DMS 273 (cell line): ENCODE measurements at regions not wholly inside any gene's neighbourhood (a gene's known extent, or its start where the extent isn't known, plus 50 kb on each side); places are given as distances from the start of the nearest gene placed in this dataset.

Experiments used
- DNase-seq: peaks from one replicate; lab custom pipeline; 2025; ENCODE audit not compliant: unreplicated experiment; lab: John Stamatoyannopoulos, UW

DNA sequence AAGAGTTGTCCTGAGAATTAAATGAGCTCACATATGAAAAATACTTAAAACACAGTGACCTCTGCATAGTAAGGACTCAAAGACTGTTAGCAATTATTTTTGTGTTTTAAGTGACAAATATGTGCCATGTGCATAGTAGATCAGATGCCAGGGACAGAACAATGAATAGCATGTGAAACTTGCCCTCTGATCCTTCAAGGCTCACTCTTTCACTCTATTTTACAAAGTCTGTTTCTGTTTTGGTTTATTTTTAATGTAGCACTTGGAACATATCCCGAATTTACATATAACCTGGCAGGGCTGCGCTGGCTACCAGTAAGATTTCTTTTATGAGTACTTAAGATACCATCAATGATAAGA, 135.5 kb upstream of the TNFAIP3 start:
- DNase-seq: no peak

DNA sequence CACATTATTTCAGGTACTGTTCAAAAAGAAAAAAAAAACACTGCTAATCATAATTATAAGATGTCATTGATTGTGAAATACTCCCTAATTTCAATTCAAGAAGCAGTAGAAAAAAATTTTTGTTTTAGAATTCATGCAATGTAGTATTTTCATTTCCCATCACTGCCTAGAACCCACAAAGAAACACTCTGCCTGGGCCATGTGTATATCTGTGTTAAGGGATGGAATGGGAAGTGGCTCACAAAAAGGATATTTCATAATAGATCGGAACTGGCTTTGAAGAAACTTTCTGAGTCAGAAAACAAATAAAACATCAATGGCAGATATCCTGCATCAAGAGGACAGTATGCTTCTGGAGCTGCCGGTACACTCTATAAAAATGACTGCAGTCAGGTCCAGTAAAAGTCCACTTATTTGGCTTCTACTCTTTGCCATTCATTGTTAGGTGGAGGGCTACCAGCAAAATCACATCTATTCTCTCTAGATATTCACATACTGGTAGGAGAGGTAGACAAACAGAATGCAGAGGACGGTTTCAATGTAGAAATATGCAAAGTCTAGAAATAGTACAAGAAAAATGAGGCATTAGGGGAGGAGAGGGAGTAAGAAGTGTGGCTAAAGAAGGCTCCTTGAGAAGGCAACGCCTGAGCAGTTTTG, 135.0 kb upstream of the TNFAIP3 start:
- DNase-seq: no peak

DNA sequence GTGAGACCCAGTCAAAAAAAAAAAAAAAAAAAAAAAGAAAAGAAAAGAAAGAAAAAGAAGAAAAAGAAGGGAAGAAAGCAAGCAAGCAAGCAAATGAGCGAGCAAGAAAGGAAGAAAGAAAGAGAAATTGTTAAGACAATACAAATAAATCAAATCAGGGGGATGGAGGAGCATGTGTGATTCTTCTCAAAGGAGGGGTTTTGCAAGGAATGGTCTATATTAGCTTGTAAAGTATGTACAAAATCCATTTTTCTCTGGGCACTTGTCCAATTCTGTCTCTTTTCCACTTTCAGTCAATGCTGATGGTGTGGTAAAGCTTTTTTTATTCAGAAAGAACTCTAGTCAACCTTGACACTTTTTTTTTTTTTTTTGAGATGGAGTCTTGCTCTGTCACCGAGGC, 133.7 kb upstream of the TNFAIP3 start:
- no peak for DNase-seq

DNA sequence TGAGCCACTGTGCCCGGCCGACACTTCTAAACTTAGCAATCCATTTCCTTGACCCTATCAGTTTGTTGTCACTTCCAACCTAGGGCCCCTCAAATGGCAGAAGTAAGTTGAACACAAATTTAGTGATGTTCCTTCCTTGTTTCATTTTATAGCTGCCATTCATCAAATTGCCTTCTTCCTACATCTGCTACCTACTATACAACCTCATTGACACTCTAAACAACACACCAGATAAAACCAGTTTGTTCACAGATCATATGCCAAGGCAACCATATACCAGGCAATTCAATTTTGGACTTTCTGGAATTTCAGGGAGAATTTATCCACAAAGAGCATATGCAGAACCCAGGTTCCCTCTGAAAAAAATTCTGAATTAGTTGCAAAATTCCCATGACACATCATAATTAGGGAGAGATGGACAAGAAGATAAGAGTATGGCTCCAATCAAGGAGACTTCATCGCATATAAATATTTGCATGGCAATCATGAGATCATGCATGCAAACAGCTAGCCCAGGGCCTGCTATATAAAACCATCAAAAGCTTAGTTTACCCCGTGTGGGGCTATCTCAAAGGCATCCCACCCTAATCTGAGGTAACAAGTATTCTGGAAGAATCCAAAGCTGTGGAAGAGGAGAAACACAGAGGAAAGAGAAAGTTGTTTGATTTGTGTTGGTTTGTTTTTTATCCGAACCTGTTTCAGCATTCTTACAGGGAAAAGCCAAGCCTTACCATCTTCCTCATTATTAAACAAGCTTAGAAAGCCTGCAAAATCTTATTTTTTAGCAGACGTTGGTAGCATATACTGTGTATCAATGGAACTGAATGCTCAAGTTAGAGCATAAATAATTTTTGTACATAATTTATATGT, 132.8 kb upstream of the TNFAIP3 start:
- no peak for DNase-seq

DNA sequence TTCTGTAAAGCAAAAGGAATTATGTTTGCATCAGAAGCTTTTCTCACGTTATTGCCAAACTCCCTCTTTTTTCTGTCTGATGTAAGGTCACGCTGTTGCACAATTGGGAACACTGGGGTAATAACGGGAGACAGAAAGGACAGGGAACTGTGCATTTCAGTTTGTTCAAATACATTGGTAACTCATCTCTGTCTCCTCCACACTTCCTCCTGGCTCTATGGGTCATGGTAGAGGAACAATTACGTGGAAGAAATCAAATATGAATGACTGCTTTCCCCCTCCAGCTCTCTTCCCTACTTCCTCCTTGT, 132.2 kb upstream of the TNFAIP3 start:
- no peak for DNase-seq

DNA sequence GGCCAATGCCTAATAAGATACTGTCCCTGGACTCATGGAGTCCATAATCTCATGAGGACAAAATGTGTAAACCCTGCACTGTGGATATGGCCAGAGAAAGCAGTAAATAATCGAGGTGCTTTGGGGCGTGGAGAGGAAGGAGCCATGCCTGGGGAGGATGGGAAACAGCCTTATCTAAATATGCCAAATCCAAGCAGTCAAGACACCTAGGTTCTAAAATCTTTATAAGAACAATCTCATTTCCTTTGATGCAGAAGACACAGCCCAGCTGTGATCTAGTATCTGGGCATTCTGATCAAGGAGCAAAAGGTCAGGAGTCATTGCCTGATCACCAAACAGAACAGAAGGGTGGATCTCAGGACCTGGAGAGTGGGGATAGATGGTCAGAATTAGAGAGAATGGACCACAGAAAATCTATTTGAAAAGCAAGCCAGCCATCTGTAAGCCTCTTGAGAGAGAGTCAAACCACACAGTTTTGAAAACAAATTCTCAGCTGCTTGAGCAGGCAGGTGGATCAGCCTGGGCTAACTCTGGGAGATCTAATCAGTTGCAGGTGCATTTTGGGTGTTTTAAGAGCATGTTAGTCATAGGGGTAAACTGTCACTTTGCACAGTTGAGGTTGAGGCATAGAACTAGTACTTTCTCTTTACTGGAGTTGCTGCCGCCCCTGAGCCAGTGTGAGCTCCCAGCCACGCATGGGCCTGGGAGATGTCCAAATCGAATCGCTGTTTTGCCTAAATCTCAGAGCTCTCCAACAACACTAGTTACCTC, 130.8 kb upstream of the TNFAIP3 start:
- DNase-seq: no peak

DNA sequence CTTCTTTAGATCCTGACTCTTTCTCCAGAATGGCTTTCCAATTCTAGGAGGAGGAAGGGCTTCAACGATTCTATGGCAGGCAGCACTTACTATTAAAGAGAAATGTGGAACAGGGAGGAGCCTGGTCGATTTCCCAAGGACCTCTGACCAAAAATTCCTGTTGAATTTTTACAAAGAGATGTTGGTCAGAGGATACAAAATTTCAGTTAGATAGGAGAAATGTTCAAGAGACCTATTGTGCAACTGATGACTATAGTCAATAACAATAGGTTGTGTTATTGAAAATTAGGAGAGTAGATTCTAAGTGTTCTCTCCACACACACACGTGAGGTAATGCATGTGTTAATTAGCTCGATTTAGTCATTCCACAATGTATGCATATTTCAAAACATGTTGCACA, 130.1 kb upstream of the TNFAIP3 start:
- DNase-seq: no peak

DNA sequence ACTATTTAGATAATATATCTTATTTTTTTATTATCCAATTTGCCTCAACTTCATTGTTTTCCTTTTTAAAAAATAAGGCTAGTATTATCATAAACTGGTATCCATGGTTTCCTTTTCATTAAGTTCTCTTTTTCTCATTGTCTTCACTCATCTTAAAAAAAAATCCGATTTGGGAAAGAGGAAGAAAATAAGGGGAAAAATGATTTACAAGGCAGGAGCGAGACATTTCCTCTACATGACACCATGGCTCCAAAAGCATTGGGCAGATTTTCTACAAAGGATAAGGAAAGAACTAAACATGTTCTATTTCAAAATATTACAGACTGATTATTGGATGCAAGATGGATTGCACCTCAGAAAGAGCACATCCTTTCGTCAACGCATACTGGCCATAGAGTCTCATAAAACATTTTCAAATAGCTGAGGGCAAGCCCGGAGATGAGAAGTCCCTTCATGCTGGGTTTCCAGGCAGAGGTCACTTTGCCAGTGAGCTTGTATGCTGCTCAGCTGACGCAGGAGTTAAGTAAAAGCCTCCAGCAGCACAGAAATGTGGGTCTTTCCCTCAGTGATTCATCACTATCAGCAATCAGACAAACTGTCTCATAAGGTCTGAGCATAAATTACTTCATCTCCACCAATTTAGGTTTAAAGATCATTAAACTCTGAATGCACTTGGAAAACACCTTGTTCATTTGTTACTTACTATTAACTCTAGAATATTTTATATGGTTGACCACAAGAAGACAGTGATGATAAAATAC, 129.0 kb upstream of the TNFAIP3 start:
- DNase-seq: no peak

DNA sequence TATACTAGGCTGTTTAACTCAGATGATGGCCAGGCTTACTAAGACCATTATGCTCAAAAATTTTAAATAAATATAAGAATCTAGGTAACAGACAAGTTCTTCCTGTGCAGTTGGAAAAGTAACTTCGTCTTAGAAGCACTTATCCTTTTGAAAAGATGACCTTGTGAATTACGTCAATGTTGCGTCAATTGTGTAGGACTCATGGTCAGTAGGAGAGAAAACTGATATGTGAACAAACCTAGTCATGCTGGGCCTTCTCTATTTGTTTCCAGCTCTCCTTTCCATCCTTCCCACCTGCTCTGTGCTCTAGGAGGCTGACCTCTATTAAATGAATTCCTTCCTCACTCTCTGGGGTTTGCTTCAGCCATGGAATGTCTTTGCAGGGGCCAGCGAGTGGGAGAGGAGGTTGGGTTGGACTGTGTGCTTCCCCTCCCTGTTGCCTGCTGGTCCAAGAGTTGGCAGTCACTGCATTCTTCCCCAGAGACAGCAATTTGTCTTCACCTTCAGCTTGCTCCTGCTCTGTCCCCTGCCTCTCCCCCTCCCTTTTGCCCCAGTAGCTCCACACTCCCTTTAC, 128.0 kb upstream of the TNFAIP3 start:
- DNase-seq: no peak

DNA sequence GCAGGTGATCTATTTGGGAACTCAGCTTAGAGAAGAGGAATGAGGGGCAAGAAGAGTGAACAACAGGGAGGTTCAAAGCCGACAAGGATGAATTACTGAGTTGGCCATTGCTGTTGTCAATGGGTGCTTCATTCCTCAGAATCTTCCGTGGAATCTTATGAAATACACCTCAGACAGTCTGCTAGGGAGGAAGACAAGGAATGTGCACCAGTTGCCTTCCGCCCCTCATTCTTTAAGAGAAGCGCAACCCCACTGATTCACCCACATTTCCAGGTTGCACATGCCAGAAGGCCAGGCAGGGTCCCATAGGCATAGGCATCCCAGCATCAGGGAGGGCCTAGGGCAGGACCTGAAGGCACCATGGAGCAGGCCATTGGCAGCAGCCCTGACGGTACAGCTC, 127.5 kb upstream of the TNFAIP3 start:
- no peak for DNase-seq

DNA sequence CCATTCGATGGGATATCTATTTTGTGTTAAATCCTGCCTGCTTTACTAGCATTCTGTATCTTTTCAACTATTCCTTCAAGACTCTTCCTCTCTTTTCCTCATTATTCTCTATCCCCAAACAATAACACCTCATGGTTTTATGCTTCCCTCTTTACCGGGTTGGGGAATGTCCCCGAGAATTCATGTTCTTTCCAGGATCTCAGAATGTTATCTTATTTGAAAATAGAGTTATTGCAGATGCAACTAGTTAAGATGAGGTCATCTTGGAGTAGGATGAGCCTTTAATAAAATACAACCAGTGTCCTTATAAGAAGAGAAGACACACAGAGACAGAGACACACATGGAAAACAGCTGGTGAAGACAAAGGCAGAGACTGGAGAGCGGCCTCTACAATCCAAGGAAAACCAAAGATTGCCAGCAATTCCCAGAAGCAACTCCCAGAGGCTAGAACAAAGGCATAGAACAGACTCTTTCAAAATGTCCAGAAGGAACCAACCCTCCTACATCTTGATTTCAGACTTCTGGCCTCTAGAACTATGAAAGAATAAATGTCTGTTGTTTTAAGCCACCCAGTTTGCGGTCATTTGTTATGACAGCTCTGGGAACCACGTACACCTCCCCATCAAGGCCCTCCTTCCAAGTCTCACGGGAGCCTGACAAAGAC, 126.8 kb upstream of the TNFAIP3 start:
- no peak for DNase-seq

DNA sequence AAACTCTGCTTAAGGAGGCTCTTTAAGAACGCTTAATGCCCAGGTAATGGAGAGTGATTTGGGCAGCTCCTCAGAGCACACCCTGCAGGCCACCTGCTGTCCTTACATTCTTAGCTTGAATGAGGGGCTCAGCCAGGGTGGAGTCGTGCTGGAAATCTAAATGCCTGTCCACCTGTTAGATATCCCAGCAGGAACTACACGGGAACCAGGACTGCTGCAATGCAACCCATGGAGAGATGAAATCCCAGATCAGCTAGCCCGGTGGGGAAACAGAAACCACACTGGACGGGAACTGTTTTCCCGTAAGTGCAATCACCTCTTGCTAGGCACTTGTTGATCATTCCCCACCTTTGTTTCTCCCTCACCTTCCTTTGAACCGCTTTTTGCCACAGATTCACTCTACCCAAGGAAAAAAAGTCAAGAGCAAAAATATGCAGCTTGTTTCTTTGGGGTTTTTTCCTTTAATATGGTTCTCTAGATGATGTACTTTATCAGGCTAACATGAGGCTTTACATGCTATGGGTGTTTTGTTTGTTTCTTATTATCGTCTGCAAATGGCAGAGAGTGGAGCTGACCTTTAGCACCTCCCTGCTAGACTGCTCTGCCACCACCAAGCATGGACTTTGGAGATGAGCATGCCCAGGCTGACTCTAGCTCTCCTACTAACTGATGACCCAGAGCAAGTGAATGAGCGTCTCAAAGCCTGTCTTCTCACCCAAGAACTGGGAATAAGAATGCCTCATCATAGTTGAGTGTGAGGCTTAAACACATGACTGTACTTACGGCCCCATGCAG, 125.9 kb upstream of the TNFAIP3 start:
- no peak for DNase-seq

DNA sequence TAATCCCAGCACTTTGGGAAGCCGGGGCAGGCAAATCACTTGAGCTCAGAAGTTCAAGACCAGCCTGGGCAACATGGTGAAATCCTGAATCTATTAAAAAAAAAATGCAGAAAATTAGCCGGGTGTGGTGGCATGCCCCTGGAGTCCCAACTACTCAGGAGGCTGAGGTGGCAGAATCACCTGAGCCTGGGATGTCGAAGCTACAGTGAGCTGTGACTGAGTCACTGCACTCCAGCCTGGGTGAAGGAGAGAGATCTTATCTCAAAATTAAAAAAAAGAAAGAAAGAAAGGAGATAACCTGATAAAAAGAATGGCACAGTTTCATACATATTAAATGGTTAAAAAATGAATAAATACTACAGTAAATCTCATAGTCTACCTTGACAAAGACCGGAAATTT, 123.6 kb upstream of the TNFAIP3 start:
- no peak for DNase-seq

DNA sequence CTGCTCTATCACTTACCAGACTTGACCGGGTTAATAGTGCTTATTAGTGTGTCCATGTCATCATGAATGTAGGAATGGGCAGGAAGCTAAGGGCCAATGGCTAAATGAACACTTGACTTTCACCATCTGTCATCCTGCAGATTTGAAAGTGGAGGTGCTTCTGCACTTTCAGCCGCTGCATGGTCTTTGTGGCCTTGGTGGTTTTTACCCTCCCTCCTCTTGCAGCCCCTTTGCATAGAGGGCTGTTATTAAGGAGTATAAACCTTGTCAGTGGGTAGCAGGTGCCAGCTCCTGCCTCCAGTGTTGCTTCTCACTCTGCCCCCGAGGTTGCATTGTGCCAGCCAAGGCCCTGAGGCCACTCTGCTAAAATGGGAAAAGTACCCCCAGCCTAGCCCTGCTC, 122.2 kb upstream of the TNFAIP3 start:
- DNase-seq: no peak

DNA sequence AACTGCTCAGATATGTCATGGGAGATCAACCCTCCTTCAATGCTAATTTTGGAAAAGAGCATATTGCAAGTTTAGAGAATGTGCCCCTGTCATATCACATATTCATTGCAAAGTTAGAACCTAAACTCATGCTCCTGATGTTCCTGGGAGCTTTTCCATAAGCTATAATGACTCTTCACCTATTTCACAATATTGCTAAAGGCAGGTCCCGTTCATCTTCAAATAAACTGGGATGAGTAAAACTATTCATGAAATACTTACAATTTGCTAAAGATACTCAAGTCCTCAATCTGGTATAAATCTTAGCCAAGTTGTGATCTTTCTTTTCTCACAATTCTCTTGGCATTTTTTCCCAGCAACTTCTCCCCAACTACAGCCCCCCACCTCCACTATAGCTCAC, 121.7 kb upstream of the TNFAIP3 start:
- no peak for DNase-seq

DNA sequence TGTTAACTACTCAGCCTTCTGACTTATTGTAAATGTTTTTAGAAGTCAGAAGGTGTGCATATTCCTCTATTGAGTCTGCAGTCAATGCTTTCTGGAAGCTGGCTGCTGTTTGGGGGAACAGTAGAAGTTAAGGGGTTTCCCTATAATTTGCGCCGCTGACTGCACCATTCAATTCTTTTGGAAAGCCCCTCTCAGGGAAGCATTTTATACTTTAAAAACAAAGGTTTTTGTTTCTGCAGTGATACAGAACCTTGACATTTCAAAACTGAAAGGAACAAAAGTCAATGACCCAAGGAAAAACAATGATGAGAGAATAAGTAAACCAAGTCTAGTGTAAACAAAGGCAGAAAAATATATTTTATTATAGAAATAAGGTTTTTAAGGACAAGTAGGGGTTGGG, 120.8 kb upstream of the TNFAIP3 start:
- no peak for DNase-seq

DNA sequence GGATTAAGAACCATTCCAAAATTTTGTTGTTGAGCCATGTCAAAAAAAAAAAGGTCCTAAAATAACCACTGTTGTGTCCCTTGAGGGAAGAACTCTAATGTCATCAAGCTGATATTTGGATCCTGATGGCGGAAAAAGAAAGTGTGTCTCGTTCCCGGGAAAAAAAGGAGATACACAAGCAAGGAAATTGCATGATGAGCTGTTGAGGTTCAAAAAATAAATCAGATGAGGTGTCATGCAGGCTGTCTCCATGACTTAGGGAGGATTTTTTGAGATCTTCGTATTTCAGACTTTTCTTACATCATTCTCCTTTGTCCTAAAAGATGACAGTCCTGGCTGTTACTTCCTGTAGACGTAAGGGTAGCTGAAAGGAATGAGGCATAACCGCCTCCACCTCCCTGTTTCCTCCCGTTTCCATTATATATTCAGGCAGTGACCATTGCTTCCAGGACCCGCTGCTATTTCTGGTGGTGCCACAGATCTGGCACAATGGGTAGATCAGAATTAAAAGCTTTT, 117.3 kb upstream of the TNFAIP3 start:
- DNase-seq: no peak

DNA sequence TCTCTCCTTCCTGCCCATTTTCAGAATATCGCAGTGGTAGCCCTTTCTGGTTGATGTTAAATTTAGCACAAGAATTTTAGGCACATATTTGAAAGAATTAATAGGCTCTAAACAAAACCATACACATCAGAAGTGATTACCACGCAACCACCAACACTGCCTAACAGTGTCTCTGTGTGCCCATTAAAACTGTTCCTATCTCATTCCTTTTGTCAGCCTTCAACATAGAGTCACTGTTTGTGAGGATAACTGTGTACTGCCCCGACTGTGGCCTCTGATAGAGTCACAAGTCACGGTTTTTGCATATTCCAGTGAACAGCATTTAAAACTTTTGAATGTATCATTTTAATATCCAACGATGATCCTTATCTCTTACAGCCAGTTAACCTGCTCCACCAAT, 116.8 kb upstream of the TNFAIP3 start:
- no peak for DNase-seq

DNA sequence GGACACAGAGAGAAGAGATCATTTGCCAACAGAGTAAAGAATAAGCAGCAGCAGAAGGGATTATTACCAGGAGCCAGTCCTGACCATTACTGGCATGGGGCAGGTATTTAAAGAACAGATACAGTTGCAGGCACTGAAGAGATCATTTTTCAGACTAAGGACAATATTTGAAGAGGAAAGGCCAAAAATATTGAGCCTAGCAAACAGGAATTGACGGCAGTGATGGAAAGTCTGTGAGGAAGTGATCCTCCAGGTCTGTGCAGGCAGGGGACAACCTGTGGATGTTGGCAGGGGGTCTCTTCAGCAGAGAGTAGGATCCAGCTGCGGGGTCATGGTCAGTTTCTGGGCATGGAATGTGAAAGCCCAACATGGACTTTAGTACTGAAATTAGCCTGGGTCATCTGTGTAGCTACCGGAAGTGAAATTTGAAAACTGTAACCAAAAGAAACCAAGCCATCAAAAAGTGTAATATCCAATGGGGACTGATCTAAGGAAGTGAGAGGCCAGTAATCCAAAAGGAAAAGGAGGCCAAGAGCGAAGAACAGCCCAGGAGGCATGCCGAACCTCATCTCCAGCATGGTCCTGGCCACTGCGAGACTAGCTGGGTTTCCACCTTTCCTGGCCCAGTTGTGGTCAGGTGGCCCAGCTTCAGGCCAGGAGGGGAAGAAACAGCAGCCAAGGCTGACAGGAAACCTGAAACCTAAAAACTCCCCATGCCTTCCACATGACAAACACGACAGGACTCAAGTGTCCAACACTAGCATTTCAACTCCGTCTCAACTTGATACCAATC, 115.1 kb upstream of the TNFAIP3 start:
- DNase-seq: no peak
